Activated naive CD4-positive, alpha-beta T cell treated with anti-CD3 and anti-CD28 coated beads, Interleukin-2, amount 50 U/mL, for 72 hours (primary cell): ENCODE measurements at regions not wholly inside any gene's neighbourhood (a gene's known extent, or its start where the extent isn't known, plus 50 kb on each side); places are given as distances from the start of the nearest gene placed in this dataset.
"Not testable (repeated sequence)": the region's sequence is repeated elsewhere in the genome, so short reads cannot be mapped to it uniquely, and the experiment has no call there.

Experiments
- ATAC-seq, 2 donors: fragments of 150-1000 bp; cut with Tn5 transposase; 2 replicates each; pipeline ENCODE4 v1.10.0; 2021; ENCODE audit warnings: mild to moderate bottlenecking in 2 of 2, moderate library complexity in 2 of 2
- DNase-seq, 2 donors: peaks; one replicate each; pipeline ENCODE4 v3.0.0; 2021 to 2022; ENCODE audit warnings: low spot score in 2 of 2
- H3K27ac Mint-ChIP-seq, 2 donors: one replicate each; pipeline ENCODE4 v1.8.0; 2022; ENCODE audit warnings: mild to moderate bottlenecking in 2 of 2, mixed read lengths in 2 of 2
- H3K36me3 Mint-ChIP-seq, 2 donors: one replicate each; pipeline ENCODE4 v1.8.0; 2022; ENCODE audit warnings: mixed read lengths in 2 of 2
- H3K9me3 Mint-ChIP-seq, 2 donors: one replicate each; pipeline ENCODE4 v1.8.0; 2022; ENCODE audit warnings: mixed read lengths in 2 of 2

- no peak for DNase-seq
- Mint-ChIP-seq H3K9me3 (no peaks in the 10 kb centered on the region), H3K27ac (no peak overlapping the region), H3K36me3 (no peaks in the 10 kb centered on the region)
- ATAC-seq: no peak
Measured at GRCh38 chr14:105711044-105711620, 184.7 kb downstream of the TMEM121 start.

DNA sequence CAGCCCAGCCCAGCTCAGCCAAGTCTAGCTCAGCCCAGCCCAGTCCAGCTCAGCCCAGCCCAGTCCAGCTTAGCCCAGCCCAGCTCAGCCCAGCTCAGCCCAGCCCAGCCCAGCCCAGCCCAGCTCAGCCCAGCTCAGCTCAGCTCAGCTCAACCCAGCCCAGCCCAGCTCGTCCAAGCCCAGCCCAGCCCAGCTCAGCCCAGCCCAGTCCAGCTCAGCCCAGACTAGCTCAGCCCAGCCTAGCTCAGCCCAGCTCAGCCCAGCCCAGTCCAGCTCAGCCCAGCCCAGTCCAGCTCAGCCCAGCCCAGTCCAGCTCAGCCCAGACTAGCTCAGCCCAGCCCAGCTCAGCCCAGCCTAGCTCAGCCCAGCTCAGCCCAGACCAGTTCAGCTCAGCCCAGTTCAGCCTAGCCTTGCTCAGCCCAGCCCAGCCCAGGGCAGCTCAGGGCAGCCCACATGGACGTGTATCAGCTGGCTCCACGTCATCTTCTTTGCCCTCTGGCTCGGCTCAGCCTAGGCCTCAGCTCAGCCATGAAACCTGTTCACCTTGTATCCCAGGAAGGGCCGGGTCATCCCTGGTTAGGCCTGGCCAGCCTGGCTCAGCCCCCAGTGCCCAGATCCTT lies 185.6 kb downstream of the TMEM121 start:
- Mint-ChIP-seq H3K27ac (no peak overlapping the region), H3K36me3 (no peaks in the 10 kb centered on the region), H3K9me3 (no peaks in the 10 kb centered on the region)
- ATAC-seq: no peak
- DNase-seq: no peak

DNA sequence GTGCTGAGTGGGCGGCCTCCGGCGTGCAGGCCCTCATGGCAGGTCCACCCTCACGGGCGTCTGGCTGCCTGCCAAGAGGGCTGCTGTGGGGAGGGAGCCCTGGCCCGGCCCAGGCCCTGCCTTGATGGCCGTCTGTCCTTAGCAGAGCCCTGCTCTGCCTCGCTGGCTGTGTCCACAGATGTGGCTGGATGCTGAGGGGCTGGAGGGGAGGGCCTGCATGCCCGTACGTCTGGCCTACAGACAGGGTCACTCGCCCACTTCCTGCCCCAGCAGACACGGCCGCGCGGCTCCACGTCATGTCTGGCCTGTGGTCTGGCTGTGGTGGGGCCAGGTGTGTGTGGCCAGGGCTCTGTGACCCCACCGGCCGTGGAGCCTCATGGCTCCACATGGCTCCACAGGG lies 186.3 kb downstream of the TMEM121 start:
- H3K27ac Mint-ChIP-seq, ATAC-seq, DNase-seq, H3K36me3 Mint-ChIP-seq, H3K9me3 Mint-ChIP-seq: not testable (repeated sequence)

DNA sequence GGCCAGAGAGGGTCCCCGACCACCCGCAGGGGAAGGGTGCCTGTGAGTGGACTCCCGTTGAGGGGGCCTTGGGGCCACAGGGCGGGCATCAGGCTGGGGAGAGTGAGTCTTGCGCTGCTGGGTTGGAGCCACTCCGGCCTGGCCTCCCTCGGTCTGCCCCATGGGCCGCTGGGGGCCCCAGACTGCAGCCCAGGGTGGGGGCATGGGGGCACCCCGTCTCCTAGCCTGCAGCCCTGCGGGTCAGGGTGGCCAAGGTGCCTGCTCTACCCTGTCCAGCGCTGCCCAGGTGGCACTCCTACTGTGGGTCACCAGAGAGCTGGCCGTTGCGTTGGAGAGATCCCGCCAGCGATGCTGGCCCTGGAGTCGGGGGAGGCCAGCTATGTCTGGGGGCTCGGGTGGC lies 186.8 kb downstream of the TMEM121 start:
- H3K9me3 Mint-ChIP-seq, ATAC-seq, H3K27ac Mint-ChIP-seq, H3K36me3 Mint-ChIP-seq, DNase-seq: not testable (repeated sequence)

DNA sequence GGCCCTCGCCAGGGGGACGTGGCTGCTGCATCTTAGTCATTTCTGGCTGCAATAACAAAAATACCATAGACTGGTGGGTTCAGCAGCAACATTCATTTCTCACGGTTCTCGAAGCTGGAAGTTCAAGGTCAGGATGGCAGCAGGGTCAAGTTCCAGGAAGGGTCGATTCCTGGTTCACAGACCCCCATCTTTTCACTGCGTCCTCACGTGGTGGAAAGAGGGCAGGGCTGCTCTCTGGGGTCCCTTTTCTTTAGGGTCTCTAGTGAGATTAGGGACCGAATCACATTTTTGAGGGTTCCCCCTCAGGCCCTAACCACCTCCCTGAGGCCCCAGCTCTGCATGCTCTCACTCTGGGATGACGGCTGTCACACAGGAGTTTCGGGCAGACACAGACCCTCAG lies 187.5 kb downstream of the TMEM121 start:
- not testable (repeated sequence) for H3K27ac Mint-ChIP-seq, ATAC-seq, DNase-seq, H3K36me3 Mint-ChIP-seq, H3K9me3 Mint-ChIP-seq

- ATAC-seq, H3K9me3 Mint-ChIP-seq, H3K36me3 Mint-ChIP-seq, H3K27ac Mint-ChIP-seq, DNase-seq: not testable (repeated sequence)
Measured at GRCh38 chr14:105718787-105719186, 192.4 kb downstream of the TMEM121 start.

DNA sequence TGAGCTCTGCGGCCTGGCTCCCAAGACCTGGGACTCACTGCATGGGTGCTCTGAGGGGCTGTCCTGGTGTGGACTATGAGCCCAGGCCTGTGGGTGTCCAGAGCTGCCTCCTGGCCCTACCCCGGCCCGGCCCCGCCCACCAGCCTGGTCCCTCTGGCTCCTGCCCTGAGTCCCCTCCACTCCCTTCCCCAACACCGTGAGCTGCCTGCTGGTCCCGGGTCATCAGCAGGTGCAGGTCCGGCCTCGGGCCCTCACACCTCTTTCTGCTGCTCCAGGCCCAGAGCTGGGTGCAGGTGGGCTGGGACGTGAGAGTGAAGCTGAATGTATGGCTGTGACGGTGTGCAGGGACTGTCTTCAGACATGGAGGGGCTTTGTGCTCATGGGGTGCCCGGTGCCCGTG lies 193.7 kb downstream of the TMEM121 start:
- not testable (repeated sequence) for H3K9me3 Mint-ChIP-seq, H3K27ac Mint-ChIP-seq, H3K36me3 Mint-ChIP-seq, ATAC-seq, DNase-seq

DNA sequence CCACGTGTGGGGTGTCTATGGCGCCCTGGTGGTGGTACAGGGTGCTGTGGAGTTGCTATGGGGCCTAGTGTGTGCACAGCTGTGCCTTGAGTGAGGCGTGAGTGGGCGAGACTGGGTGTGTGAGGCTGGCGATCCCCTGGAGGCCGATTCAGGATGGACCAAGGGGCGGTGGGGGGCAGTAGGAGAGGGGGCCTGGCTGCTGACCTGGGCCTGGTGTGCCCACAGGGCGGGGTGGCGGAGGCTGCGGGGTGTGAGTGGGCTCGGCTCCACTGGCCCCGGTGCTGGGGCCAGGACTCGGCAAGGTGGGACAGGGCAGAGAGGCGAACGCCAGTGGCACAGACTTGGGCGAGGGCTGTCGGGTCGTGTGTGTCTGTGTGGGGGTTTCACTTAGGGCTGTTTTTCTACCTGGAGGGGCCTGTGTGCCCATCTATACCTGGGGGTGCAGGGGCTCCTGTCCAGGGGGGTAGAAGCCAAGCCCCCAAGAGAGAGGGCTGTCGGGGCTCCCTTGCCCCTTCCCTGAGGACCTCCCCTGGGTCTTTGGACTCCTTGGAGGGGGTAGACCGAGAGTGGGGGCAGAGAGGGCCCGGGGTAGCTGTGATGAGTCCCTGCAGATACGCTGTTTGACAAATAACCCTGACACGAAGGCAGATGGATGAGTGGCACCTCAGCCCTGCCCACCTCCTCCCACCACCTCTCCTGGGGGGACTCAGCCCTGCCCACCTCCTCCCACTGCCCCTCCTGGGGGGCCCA lies 194.6 kb downstream of the TMEM121 start:
- not testable (repeated sequence) for H3K36me3 Mint-ChIP-seq, DNase-seq, H3K27ac Mint-ChIP-seq, ATAC-seq, H3K9me3 Mint-ChIP-seq

- ATAC-seq, H3K9me3 Mint-ChIP-seq, H3K36me3 Mint-ChIP-seq, H3K27ac Mint-ChIP-seq, DNase-seq: not testable (repeated sequence)
Measured at GRCh38 chr14:105721602-105721970, 195.2 kb downstream of the TMEM121 start.

GRCh38 chr14:105721996-105722709 lies 195.8 kb downstream of the TMEM121 start:
- H3K36me3 Mint-ChIP-seq, H3K9me3 Mint-ChIP-seq, DNase-seq, ATAC-seq, H3K27ac Mint-ChIP-seq: not testable (repeated sequence)

GRCh38 chr14:105723271-105723670 lies 196.9 kb downstream of the TMEM121 start:
- H3K27ac Mint-ChIP-seq, DNase-seq, H3K9me3 Mint-ChIP-seq, ATAC-seq, H3K36me3 Mint-ChIP-seq: not testable (repeated sequence)

- not testable (repeated sequence) for H3K36me3 Mint-ChIP-seq, H3K27ac Mint-ChIP-seq, ATAC-seq, H3K9me3 Mint-ChIP-seq, DNase-seq
Measured at GRCh38 chr14:105723776-105724175, 197.4 kb downstream of the TMEM121 start.

GRCh38 chr14:105729825-105730368 lies 203.5 kb downstream of the TMEM121 start:
- not testable (repeated sequence) for H3K9me3 Mint-ChIP-seq, H3K27ac Mint-ChIP-seq, H3K36me3 Mint-ChIP-seq, ATAC-seq, DNase-seq

DNA sequence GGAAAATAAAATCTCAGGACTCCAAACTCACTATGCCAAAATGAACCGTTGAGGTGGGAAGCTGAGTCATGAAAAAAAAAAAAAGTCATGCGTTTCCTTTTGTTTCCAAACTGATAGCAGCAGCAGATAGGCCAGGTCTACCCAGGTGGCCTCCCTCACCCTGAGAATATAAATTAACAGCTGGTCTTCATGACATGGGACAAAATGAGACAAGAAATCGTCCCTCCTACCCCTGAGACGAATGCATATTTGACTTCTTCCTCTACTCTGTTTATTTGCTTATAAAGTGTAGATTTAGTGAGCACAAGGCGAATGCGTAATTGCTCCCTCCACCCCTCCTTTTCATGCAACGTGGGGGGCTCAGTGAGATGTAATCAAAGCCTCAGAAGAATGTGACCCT lies 204.3 kb downstream of the TMEM121 start:
- not testable (repeated sequence) for DNase-seq, H3K27ac Mint-ChIP-seq, H3K9me3 Mint-ChIP-seq, H3K36me3 Mint-ChIP-seq, ATAC-seq

DNA sequence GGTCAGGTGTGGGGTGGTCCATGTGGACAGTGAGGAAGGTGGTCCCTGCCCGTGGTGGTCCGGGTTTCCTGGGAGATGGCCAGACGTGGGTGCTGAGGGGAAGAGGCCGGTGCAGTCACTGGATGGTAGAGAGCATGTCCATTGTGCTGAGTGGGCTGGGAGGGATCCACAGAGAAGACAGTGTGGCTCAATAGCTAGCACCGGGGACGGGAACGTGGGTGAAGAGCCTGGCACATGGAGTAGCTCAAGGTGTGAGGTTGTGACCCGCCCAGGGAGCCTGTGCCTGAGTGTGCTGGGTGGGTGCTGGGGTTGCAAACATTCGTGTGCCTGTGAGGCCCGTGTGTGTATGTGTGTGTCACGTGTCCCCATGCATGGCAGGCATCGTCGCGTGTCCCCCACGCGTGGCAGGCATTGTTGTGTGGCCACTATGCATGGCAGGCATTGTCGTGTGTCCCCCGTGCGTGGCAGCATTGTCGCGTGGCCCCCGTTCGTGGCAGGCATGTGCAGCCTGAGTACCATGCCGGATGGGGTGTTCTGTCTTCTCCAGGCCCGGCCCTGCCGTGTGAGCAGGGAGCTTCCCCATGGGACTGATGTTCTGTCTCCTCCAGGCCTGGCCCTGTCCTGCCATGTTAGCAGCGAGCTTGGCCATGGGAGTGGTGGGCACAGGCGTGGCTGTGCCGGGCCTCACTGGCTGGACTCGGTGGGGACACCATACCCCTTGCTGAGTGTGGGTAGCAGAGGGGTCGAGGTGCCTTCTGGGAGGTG lies 205.0 kb downstream of the TMEM121 start:
- H3K36me3 Mint-ChIP-seq, DNase-seq, ATAC-seq, H3K27ac Mint-ChIP-seq, H3K9me3 Mint-ChIP-seq: not testable (repeated sequence)
